ENCODE measurements at regions not wholly inside any gene's neighbourhood (a gene's known extent, or its start where the extent isn't known, plus 50 kb on each side); places are given as distances from the start of the nearest gene placed in this dataset.

DNA sequence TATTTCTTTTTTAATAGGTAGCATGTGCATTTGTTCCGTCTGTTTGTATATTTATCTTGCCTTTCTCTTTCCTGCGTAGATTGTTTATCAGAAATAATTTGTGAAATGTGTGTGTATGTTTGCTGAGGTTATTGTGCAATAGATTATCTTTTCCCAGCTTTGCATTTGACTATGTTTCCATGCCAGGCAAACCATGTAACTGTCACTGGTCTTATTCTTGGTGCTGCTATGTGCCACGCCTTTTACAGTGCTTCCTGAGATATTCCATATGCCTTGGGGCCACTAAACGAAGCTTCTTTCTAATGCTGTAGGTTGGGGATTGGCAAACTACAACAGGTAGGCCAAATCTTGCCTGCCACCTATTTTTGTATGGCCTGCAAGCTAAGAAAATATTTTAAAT lies 598.8 kb downstream of the PLPP3 start:
- TF ChIP-seq, protein P1, sequence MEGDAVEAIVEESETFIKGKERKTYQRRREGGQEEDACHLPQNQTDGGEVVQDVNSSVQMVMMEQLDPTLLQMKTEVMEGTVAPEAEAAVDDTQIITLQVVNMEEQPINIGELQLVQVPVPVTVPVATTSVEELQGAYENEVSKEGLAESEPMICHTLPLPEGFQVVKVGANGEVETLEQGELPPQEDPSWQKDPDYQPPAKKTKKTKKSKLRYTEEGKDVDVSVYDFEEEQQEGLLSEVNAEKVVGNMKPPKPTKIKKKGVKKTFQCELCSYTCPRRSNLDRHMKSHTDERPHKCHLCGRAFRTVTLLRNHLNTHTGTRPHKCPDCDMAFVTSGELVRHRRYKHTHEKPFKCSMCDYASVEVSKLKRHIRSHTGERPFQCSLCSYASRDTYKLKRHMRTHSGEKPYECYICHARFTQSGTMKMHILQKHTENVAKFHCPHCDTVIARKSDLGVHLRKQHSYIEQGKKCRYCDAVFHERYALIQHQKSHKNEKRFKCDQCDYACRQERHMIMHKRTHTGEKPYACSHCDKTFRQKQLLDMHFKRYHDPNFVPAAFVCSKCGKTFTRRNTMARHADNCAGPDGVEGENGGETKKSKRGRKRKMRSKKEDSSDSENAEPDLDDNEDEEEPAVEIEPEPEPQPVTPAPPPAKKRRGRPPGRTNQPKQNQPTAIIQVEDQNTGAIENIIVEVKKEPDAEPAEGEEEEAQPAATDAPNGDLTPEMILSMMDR (conservative IDR thresholded peaks at IDR 0.05): no peak
- no peak for TF ChIP-seq EZH2 (IDR thresholded peaks at IDR 0.05; ENCODE audit: low read depth)
